ENCODE measurements at regions not wholly inside any gene's neighbourhood (a gene's known extent, or its start where the extent isn't known, plus 50 kb on each side); places are given as distances from the start of the nearest gene placed in this dataset.

DNA sequence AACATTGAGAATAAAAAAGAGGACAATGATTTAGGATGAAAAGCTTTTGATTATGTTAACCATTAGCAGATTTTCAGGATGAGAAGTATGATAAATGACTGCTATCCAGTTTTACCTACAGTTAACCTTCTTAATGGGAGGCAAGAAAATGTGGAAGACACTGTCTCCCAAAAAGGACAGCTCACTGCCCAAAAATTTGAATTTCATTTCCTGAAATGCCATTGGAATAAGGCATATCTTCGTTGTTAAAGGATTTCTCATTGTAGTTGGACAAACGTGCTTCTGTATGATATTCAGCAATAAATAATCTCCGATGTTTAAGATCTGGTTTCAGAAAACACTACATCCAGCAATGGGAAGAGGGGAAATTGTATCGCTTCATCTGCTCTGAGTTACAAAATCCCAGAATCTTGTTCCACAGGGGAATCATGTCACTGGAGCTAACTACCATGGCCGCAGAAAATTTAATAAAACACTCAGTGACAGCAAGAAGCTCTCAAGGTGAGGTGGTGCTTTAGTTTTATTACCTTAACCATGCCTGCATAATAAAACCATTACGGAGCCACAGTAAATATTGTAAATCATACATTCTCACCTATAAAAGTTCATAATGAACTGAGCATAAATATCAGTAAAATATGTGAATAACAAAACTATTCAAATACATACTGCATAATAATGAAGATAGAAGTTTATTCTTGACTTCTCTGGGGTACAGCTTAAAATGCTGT lies 552.3 kb downstream of the PCDH7 start:
- Histone ChIP-seq H3K27ac (no peak overlapping the region), H3K4me3 (ENCODE audit: low read depth, low read length) (no peak overlapping the region), H3K79me2 (no peaks in the 10 kb centered on the region), H3K27me3 (ENCODE audit: control insufficient read depth, insufficient read depth, low read length) (no peaks in the 10 kb centered on the region), H3K4me1 (no peaks in the 10 kb centered on the region), H2AFZ (no peak overlapping the region), H3K9me3 (ENCODE audit: control insufficient read depth, low read length) (no peaks in the 10 kb centered on the region), H3K9ac (no peak overlapping the region), H3K36me3 (ENCODE audit: control insufficient read depth, insufficient read depth, low read length) (no peaks in the 10 kb centered on the region), H3K4me2 (ENCODE audit: low read length) (no peak overlapping the region)
- TF ChIP-seq, protein P1, sequence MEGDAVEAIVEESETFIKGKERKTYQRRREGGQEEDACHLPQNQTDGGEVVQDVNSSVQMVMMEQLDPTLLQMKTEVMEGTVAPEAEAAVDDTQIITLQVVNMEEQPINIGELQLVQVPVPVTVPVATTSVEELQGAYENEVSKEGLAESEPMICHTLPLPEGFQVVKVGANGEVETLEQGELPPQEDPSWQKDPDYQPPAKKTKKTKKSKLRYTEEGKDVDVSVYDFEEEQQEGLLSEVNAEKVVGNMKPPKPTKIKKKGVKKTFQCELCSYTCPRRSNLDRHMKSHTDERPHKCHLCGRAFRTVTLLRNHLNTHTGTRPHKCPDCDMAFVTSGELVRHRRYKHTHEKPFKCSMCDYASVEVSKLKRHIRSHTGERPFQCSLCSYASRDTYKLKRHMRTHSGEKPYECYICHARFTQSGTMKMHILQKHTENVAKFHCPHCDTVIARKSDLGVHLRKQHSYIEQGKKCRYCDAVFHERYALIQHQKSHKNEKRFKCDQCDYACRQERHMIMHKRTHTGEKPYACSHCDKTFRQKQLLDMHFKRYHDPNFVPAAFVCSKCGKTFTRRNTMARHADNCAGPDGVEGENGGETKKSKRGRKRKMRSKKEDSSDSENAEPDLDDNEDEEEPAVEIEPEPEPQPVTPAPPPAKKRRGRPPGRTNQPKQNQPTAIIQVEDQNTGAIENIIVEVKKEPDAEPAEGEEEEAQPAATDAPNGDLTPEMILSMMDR (IDR thresholded peaks at IDR 0.05): no peak

DNA sequence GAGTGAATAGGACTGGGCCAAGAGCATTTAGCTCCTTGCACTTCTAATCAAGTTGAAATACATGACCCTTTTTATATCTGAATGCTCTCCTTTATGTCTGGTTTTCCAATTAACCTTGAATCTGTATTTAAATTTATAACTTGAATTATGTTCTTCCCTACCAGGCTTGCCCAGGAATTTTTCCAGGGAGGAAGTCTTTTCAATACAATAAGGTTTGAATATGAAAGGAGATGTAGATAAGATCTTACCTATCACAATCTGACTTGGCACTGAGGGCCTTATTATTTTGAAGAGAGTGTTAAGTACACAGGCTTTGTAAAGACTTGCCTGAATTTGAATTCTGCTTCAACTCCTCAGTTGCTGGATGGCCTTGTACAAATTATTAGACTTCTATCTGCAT lies 555.7 kb downstream of the PCDH7 start:
- TF ChIP-seq, protein P1 (IDR thresholded peaks at IDR 0.05): no peak
- no peak overlapping the region for H3K27ac ChIP-seq
- no peaks in the 10 kb centered on the region for H3K36me3 ChIP-seq (ENCODE audit: control insufficient read depth, insufficient read depth, low read length)
- H3K4me1 ChIP-seq: no peaks in the 10 kb centered on the region
- no peaks in the 10 kb centered on the region for H3K9me3 ChIP-seq (ENCODE audit: control insufficient read depth, low read length)
- H3K79me2 ChIP-seq: no peaks in the 10 kb centered on the region
- H3K4me3 ChIP-seq (ENCODE audit: low read depth, low read length): no peak overlapping the region
- no peak overlapping the region for H3K4me2 ChIP-seq (ENCODE audit: low read length)
- H3K9ac ChIP-seq: no peak overlapping the region
- H3K27me3 ChIP-seq (ENCODE audit: control insufficient read depth, insufficient read depth, low read length): no peaks in the 10 kb centered on the region
- no peak overlapping the region for H2AFZ ChIP-seq

DNA sequence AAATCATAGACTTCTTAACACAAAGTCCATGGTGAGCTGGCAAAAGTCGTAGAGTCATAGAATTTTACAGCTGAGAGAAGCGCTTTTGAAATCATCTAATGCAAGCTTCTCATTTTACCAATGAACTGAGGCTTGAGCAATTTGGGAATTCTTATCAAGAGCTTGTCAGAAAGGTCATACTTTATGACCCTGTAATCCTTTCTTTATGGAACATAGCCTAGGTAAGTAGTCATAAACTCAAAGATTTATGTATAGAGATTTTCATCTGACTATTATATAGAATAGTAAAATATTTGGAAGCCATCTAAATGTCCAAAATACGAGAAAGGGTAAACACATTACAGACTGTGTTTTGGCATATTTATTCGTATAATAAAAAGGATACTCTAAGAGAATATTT lies 563.5 kb downstream of the PCDH7 start:
- no peaks in the 10 kb centered on the region for H3K4me1 ChIP-seq
- H3K9me3 ChIP-seq (ENCODE audit: control insufficient read depth, low read length): no peaks in the 10 kb centered on the region
- no peaks in the 10 kb centered on the region for H3K36me3 ChIP-seq (ENCODE audit: control insufficient read depth, insufficient read depth, low read length)
- H3K4me3 ChIP-seq (ENCODE audit: low read depth, low read length): no peak overlapping the region
- TF ChIP-seq, protein P1 (IDR thresholded peaks at IDR 0.05): no peak
- H3K27me3 ChIP-seq (ENCODE audit: control insufficient read depth, insufficient read depth, low read length): no peaks in the 10 kb centered on the region
- no peak overlapping the region for H2AFZ ChIP-seq
- no peak overlapping the region for H3K4me2 ChIP-seq (ENCODE audit: low read length)
- H3K27ac ChIP-seq: no peak overlapping the region
- no peak overlapping the region for H3K9ac ChIP-seq
- H3K79me2 ChIP-seq: no peaks in the 10 kb centered on the region

DNA sequence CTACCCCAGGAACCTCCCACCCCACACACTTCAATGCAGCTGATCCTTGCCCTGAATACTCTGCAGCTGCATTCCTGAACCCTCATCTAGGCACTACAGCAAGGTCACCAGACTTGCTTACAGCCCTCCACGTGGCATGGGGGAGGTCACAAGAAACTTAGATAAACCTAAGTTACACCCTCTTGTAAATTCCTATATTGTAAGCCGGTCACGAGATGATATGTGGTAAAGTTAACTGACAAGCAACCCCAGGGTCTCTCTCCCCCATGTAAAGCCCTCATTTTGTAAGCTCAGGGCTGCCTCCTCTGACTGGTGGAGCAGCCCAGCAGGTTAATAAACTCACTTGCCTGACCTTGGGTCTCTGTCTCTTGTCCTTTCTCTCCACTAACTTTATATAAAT lies 570.7 kb downstream of the PCDH7 start:
- TF ChIP-seq, protein P1 (IDR thresholded peaks at IDR 0.05): no peak

DNA sequence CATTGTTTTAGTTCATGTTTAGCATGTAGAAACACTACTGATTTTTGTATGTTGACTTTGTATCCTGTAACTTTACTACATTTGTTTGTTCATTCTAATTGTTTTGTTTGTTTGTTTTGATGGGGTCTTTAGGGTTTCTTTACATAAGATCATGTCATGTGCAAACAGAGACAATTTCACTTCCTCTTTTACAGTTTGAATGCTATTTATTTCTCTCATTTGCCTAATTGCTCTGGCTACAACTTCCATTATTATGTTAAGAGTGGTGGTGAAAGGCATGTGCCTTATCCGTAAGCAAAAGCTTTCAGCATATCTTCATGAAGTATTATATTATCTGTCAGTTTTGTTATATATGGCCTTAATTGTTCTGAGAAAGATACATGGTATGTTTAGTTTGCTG lies 571.1 kb downstream of the PCDH7 start:
- Histone ChIP-seq H3K4me2 (ENCODE audit: low read length) (no peak overlapping the region), H3K79me2 (no peaks in the 10 kb centered on the region), H2AFZ (no peak overlapping the region), H3K9ac (no peak overlapping the region), H3K36me3 (ENCODE audit: control insufficient read depth, insufficient read depth, low read length) (no peaks in the 10 kb centered on the region), H3K9me3 (ENCODE audit: control insufficient read depth, low read length) (no peaks in the 10 kb centered on the region), H3K4me3 (ENCODE audit: low read depth, low read length) (no peak overlapping the region), H3K27ac (no peak overlapping the region), H3K4me1 (no peaks in the 10 kb centered on the region), H3K27me3 (ENCODE audit: control insufficient read depth, insufficient read depth, low read length) (no peaks in the 10 kb centered on the region)
- TF ChIP-seq, protein P1 (IDR thresholded peaks at IDR 0.05): no peak

More for the DNA sequence above, 570.7 kb downstream of the PCDH7 start:
- H3K4me3 ChIP-seq (ENCODE audit: low read depth, low read length): no peak overlapping the region
- H2AFZ ChIP-seq: no peak overlapping the region
- H3K4me1 ChIP-seq: no peaks in the 10 kb centered on the region
- H3K27me3 ChIP-seq (ENCODE audit: control insufficient read depth, insufficient read depth, low read length): no peaks in the 10 kb centered on the region
- H3K9ac ChIP-seq: no peak overlapping the region
- no peaks in the 10 kb centered on the region for H3K9me3 ChIP-seq (ENCODE audit: control insufficient read depth, low read length)
- H3K79me2 ChIP-seq: no peaks in the 10 kb centered on the region
- H3K36me3 ChIP-seq (ENCODE audit: control insufficient read depth, insufficient read depth, low read length): no peaks in the 10 kb centered on the region
- H3K4me2 ChIP-seq (ENCODE audit: low read length): no peak overlapping the region
- H3K27ac ChIP-seq: no peak overlapping the region
